KMS-11 (cell line): ENCODE measurements at regions not wholly inside any gene's neighbourhood (a gene's known extent, or its start where the extent isn't known, plus 50 kb on each side); places are given as distances from the start of the nearest gene placed in this dataset.
"Not testable (repeated sequence)": the region's sequence is repeated elsewhere in the genome, so short reads cannot be mapped to it uniquely, and the experiment has no call there.

ENCODE experiments used
- H2AFZ ChIP-seq: fragments of 200-600 bp; sonication (generic); 2 replicates; pipeline ENCODE4 v1.6.1; 2016; ENCODE audit warnings: antibody characterized with exemption, mixed run types, low read depth
- H3K27ac ChIP-seq: fragments of 200-600 bp; sonication (generic); 2 replicates; pipeline ENCODE4 v1.6.1; 2016; ENCODE audit warnings: mild to moderate bottlenecking, mixed run types
- H3K27me3 ChIP-seq: fragments of 200-600 bp; sonication (generic); 2 replicates; pipeline ENCODE4 v1.6.1; 2017; ENCODE audit warnings: mild to moderate bottlenecking, low read depth, mixed run types, moderate library complexity; ENCODE audit not compliant: insufficient read depth
- H3K36me3 ChIP-seq: fragments of 200-600 bp; sonication (generic); 2 replicates; pipeline ENCODE4 v1.6.1; 2017; ENCODE audit warnings: mild to moderate bottlenecking, mixed run types; ENCODE audit not compliant: insufficient read depth
- H3K4me1 ChIP-seq: fragments of 200-600 bp; sonication (generic); 2 replicates; pipeline ENCODE4 v1.6.1; 2016; ENCODE audit warnings: mild to moderate bottlenecking, low read depth, mixed run types; ENCODE audit not compliant: poor library complexity, severe bottlenecking
- H3K4me2 ChIP-seq: fragments of 200-600 bp; sonication (generic); 2 replicates; pipeline ENCODE4 v1.7.0; 2016; ENCODE audit warnings: mild to moderate bottlenecking, mixed run types
- H3K4me3 ChIP-seq: fragments of 200-600 bp; sonication (generic); IDR thresholded peaks from 2 replicates; pipeline ENCODE4 v1.6.1; 2017; ENCODE audit warnings: low read depth, low read length, mixed read lengths; ENCODE audit not compliant: insufficient read depth
- H3K79me2 ChIP-seq: fragments of 200-600 bp; sonication (generic); 2 replicates; pipeline ENCODE4 v1.6.1; 2016; ENCODE audit warnings: low read depth, mixed run types; ENCODE audit not compliant: insufficient read depth
- H3K9ac ChIP-seq: fragments of 200-600 bp; sonication (generic); 2 replicates; pipeline ENCODE4 v1.6.1; 2016; ENCODE audit warnings: mild to moderate bottlenecking, mixed run types
- H4K20me1 ChIP-seq: fragments of 200-600 bp; sonication (generic); 2 replicates; pipeline ENCODE4 v1.6.1; 2016; ENCODE audit warnings: mild to moderate bottlenecking, mixed run types; ENCODE audit not compliant: insufficient read depth
- CTCF ChIP-seq: fragments of 200-600 bp; sonication (generic); conservative IDR thresholded peaks from 2 replicates; pipeline ENCODE4 v1.6.1; 2017; ENCODE audit warnings: low read depth, mild to moderate bottlenecking, antibody characterized with exemption, low read length, moderate library complexity, mixed read lengths

- H3K27me3 ChIP-seq, H2AFZ ChIP-seq, H3K9ac ChIP-seq, H3K27ac ChIP-seq, H3K79me2 ChIP-seq, H3K4me3 ChIP-seq, H3K4me2 ChIP-seq, H3K36me3 ChIP-seq, H3K4me1 ChIP-seq, H4K20me1 ChIP-seq: not testable (repeated sequence)
- 0 out of 2 replicates have a peak, but pooled peaks have one; percentile 16 for TF ChIP-seq CTCF
These were observed 204.9 kb downstream of the NPIPA8 start for GRCh38 chr16:18131587-18131986.

GRCh38 chr16:18130478-18131120, 205.9 kb downstream of the NPIPA8 start:
- not testable (repeated sequence) for H3K9ac ChIP-seq, H4K20me1 ChIP-seq, H3K27me3 ChIP-seq, H3K27ac ChIP-seq, H3K4me2 ChIP-seq, H3K36me3 ChIP-seq, H3K4me1 ChIP-seq, H3K79me2 ChIP-seq, H2AFZ ChIP-seq, H3K4me3 ChIP-seq

GRCh38 chr16:18127033-18127432, 209.5 kb downstream of the NPIPA8 start:
- not testable (repeated sequence) for H3K36me3 ChIP-seq, H3K9ac ChIP-seq, H3K4me1 ChIP-seq, H4K20me1 ChIP-seq, H3K27ac ChIP-seq, H3K27me3 ChIP-seq, H2AFZ ChIP-seq, H3K4me3 ChIP-seq, H3K4me2 ChIP-seq, H3K79me2 ChIP-seq

- H3K9ac ChIP-seq, H3K36me3 ChIP-seq, H3K27ac ChIP-seq, H3K4me1 ChIP-seq, H2AFZ ChIP-seq, H3K27me3 ChIP-seq, H4K20me1 ChIP-seq, H3K4me2 ChIP-seq, H3K79me2 ChIP-seq, H3K4me3 ChIP-seq: not testable (repeated sequence)
These were observed 217.4 kb downstream of the NPIPA8 start for GRCh38 chr16:18119092-18119491.

GRCh38 chr16:18118684-18119083, 217.9 kb downstream of the NPIPA8 start:
- not testable (repeated sequence) for H3K9ac ChIP-seq, H3K4me3 ChIP-seq, H3K27me3 ChIP-seq, H3K27ac ChIP-seq, H3K4me1 ChIP-seq, H3K36me3 ChIP-seq, H3K79me2 ChIP-seq, H2AFZ ChIP-seq, H4K20me1 ChIP-seq, H3K4me2 ChIP-seq

GRCh38 chr16:18118071-18118470, 218.5 kb downstream of the NPIPA8 start:
- H3K79me2 ChIP-seq, H3K36me3 ChIP-seq, H3K27ac ChIP-seq, H3K4me1 ChIP-seq, H4K20me1 ChIP-seq, H3K4me3 ChIP-seq, H3K27me3 ChIP-seq, H3K9ac ChIP-seq, H2AFZ ChIP-seq, H3K4me2 ChIP-seq: not testable (repeated sequence)

- H3K4me2 ChIP-seq, H3K27ac ChIP-seq, H2AFZ ChIP-seq, H3K4me3 ChIP-seq, H3K9ac ChIP-seq, H3K79me2 ChIP-seq, H4K20me1 ChIP-seq, H3K4me1 ChIP-seq, H3K36me3 ChIP-seq, H3K27me3 ChIP-seq: not testable (repeated sequence)
These were observed 232.1 kb downstream of the NPIPA8 start for GRCh38 chr16:18104412-18104811.

- H3K36me3 ChIP-seq, H3K27ac ChIP-seq, H3K9ac ChIP-seq, H3K27me3 ChIP-seq, H3K4me1 ChIP-seq, H4K20me1 ChIP-seq, H2AFZ ChIP-seq, H3K4me2 ChIP-seq, H3K79me2 ChIP-seq, H3K4me3 ChIP-seq: not testable (repeated sequence)
These were observed 235.5 kb downstream of the NPIPA8 start for GRCh38 chr16:18101077-18101476.

GRCh38 chr16:18092605-18093004, 243.9 kb downstream of the NPIPA8 start:
- not testable (repeated sequence) for H3K4me1 ChIP-seq, H3K36me3 ChIP-seq, H3K79me2 ChIP-seq, H3K4me3 ChIP-seq, H2AFZ ChIP-seq, H3K27ac ChIP-seq, H3K27me3 ChIP-seq, H3K9ac ChIP-seq, H3K4me2 ChIP-seq, H4K20me1 ChIP-seq
